Middle frontal gyrus (tissue), 1 donor: ENCODE measurements at regions not wholly inside any gene's neighbourhood (a gene's known extent, or its start where the extent isn't known, plus 50 kb on each side); places are given as distances from the start of the nearest gene placed in this dataset.

Experiments used
- DNase-seq: peaks from one replicate; pipeline ENCODE4 v3.0.0-alpha.2; 2015; ENCODE audit warnings: low spot score; ENCODE audit errors: extremely low spot score

DNA sequence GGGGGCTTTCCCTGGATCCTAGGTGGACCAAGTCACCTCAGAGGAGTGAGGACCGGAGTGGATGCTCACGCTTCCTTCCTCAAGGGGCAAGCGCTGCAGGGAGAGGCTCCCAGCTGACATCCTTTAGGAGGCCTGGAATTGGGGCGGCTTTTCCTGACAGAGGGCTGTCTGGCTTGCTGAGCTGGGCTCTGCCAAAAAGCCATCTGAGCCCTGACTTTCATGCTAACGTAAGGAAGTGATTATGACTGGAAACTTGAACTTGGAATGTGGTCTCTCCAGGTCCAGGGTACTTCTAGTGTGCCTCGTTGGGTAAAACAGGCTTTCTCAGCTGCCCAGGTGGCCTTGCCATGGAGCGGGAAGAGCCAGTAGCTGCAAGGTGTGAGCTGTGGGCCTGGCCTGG, 268.3 kb upstream of the SPRED2 start:
- DNase-seq = no peak

DNA sequence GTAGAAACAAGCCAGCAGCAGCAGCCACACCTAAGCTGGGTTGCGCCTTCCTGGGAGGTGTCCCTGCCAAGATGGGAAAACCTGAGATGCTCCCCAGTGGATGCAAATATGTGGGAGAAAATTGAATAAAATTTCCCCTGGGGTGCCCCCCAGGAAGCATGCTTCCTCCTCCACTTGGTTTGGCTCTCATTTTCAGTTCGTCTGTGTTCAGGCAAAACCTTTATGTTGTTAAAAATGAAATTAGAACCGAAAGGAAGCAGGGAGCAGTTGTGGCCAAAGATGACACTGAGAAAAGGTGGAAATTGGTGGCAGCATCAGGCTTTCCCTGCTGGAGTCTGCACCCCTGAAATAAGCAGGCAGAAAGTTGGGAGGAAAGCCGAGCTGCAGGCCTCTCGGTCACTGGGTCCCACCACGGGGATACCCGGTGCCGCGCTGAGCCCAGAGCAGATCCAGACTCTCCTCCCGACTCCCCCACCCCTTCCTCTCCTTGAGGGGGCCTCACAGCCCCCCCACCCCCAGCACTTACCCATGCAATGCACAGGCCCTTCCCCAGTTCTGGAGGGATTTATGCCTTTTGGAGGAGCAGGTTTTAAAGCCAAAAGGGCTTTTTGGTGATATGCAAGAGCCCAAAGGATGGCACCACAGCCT, 267.7 kb upstream of the SPRED2 start:
- DNase-seq = no peak

DNA sequence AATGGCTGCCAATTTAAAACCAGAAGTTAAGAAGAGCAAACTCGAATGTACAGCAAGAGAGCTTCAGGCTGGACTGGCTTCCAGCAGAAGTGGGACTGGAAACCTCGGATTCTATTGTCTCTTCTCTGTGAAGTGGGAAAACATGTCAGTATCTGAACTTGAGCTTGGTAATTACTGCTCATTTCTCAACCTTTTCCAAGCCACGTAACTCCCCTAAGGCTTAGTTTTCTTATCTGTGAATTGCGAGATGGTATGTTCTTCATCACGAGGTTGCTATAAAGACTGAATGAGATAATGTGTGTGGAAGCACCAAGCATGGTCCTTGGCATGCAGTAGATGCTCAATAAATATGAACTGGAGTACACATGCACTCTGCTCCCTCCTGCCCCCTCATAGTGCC, 259.4 kb upstream of the SPRED2 start:
- DNase-seq = no peak

DNA sequence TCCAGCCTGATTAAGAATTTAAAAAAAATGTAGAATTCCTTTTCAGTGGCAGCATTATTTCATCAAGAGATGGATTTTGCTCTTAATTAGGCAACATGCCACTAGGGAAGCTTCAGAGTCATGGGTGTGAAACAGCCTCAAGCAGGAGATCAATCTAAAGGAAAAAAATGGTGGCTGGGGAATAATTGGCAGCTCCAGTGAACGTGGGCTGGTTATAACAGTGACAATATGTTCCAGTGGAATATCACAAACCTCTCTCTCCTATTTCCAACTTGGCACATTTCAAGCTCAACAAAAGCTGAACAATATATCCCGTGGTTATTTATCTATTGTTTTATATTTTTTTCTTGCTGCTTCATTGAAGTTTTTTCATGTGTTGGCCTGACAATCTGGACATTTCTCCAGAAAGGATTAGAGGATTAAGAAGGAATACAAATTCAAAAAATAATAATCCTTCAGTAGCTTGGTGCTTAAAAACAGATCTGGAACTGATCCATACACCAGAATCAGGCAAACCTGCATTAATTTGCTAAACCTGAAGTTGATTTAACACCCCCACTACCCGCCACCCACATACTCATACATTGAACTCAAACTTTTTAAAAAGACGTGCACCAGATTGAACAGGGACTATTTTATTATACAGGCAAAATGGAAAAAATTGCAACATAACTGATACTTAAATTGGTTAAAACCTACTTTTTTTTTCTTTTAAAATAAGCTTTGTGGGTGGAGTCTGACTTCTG, 255.9 kb upstream of the SPRED2 start:
- DNase-seq = no peak

DNA sequence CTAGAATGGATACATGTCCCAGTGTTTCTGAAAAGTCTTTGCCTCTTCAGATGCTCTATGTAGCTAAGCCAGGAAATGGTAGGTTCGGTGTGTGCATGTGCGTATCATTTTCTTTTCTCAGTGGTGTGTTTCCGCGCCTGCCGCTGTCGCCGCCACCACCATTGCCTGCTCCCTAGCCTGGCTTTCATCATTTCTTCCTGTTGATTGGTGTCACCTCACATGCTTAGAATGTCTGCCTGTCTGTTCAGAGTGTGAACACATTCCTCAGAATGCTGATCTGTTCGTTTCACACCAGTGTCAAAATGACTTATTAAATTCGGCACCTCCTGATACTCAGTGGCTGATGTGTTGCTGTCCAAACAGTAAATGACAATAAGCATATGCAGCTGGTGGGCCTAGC, 255.2 kb upstream of the SPRED2 start:
- DNase-seq = no peak

DNA sequence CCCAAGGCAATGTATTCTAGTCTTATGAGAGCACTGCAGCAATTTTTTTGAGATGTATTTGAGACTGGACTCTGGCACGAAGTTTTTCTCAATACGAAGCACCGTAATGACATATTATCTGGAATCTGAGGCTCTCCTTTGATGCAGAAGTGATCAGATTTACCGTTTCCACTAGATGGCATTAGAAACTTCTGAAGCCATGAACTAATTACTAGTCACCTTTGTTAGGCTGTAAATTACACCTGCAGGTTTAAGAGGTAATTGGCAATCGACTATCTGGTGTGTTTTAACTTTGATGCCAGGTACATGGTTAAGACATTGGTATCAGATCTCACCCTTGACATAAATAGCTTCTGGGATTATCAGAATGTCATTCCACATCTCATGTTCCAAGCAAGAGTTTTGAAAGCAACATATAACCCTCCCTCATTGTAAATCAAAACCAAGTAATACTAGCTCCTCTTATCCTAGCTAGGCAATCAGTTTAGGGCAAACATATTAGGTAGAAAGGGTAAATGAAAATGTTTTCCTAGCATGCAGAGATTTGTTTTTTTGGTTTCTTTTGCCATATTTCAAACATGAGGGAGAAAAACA, 254.6 kb upstream of the SPRED2 start:
- DNase-seq = no peak

DNA sequence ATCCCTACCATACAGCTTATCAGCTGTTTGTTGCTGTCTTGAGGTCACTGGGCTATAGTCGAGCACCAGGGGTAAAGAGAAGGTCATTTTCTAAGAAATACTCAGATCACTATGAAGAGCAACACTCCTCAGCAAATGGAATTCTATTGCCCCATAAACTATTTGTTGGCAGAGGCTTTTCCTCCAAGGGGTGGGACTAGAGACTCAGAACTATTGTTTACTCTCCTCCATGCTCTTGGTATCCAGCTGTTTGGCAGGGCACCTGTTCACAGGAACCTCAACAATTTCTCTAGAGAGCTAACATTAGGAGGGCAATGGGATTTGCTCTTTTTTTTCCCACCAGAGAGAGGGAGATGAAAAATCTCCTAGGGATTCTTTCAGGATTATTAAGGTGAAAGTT, 249.1 kb upstream of the SPRED2 start:
- no peak for DNase-seq

DNA sequence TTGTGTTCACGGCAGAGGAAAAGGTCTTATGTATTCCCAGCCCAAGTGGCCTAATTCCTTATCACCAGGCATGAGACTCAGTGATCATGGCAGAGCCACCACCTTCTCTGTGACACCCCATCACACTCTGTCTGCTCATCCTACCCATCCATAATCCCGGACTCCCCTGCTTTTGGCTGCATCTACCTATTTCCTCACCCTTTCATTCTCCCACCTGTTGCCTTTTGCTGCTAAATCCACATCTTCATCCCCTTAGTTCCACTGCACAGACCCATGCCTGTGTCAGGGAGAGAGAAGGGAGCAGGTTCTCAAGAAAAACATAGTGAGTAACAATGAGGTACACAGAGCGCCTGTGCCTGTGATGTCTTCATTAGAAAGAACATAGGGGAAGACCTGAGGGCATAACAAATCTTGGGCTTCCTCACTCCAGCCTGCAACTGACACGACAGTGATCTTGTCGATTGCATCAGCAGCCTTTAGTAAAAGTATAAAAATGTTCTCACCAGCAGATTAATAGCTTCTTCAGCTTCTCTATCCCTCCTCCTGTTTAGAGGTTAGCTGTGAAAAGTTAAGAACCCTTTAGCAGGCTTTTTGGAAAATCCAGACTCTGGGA, 246.5 kb upstream of the SPRED2 start:
- DNase-seq = no peak

DNA sequence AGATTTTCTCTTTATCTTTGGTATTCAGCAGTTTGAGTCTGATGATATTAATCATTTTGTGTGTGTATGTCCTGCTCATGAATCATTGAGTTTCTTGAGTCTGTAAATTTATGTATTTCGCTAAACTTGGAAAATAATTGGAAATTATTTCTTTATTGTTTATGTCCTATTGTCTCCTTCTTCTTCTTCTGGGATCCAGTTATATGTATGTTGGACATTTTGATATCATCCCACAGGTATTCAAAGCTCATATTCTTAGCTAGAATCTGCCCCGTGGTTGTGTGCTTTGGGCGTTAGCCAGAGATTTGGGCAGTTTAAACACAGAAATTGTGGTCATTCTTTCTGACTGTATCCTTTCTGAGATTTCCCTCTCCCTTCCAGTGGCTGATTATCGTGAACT, 243.0 kb upstream of the SPRED2 start:
- no peak for DNase-seq

DNA sequence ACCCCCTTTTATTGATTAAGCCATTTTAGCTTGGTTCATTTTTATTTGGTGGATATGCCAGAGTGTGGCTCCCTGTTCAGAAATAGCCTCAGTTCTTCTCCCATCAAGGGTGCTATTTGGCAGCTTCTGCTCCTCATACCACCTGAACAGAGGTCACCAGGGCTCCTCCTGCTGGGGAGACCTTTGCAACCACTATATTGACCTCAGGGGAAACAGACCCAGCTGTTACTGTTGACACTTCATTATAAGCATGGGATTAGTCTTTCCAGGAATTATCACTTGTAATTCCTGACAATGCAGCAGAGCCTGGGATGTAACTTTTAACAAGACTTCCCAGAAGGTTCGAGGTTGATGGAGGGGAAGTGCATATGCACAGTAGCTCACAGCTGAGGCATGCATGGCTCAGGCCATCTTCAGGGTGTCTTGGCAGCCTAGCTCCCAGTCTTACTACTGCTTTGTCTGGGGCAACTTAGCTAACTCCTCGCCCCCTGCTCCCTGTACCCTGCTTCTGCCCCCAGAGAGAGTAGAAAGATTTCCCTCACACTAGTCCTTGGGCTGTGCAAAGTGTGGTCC, 239.4 kb upstream of the SPRED2 start:
- no peak for DNase-seq

DNA sequence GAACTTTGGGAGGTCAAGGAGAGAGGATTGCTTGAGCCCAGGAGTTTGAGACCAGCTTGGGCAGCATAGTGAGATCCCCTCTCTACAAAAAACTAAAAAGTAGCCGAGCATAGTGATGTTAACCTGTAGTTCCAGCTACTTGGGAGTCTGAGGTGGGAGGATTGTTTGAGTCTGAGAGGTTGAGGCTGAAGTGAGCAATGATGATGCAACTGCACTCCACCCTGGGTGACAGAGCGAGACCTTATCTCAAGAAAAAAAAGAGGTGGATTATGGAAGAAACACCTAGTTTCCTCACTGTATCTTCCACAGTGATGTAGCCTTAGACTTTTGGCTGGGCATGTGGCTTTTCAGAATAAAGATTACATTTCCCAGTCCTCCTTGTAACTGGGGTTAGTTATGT, 237.2 kb upstream of the SPRED2 start:
- DNase-seq = no peak

DNA sequence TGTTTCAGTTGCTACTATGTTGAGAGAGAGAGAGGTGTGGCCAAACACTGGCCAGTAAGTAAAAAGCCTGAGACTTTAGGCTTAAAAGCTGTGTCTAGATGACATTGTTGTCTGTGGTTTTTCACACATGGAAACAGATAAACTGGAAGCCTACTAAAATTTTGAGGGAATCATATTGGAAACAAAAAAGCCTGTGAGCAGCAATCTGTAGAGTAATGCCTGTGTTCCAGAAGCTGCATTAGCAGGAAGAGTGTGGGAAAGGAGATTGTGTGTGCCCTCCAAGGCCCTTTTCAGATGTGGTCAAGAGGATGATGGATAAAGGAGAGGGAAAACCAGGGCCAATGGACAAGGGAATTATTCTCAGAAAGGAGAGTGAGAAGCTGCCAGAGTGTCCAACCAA, 236.3 kb upstream of the SPRED2 start:
- no peak for DNase-seq

DNA sequence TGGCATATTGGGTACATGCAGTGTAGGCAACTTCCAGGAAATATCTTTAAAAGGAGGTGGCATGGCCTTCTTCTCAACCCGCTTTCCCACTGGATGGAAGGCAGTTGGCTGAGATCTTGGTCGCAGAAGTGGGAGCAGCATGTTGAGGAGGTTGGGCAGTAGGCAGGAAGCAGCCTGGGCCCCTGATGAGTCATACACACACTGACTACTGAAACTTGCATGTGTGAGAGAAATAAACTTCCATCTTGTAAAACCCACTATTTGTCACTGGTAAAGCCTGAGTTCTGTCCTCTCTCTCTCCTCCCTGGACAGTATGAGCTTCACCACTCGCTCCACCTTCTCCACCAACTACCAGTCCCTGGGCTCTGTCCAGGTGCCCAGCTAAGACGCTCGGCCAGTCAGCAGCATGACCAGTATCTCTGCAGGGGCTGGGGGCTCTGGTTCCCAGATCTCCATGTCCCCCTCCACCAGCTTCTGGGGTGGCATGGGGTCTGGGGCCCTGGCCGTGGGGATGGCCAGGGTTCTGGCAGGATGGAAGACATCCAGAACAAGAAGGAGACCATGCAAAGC, 233.8 kb upstream of the SPRED2 start:
- no peak for DNase-seq

DNA sequence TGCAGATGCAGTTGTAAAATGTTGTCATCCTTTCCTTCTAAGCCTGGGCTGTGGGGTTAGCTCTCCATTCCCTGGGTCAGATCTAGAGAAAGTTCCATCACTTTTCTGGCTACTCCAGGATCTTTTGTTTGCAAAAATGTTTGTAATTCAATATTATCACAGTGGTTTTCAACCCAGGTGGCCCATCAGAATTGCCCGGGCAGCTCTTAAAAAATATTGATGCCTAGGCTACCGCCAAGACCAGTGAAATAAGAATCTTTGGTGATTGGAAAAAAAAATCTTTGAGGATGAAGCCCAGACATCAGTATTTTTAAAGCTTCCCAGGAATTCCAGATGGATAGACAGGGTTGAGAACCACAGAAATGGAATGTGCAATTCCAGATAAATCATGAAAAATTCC, 232.5 kb upstream of the SPRED2 start:
- no peak for DNase-seq

DNA sequence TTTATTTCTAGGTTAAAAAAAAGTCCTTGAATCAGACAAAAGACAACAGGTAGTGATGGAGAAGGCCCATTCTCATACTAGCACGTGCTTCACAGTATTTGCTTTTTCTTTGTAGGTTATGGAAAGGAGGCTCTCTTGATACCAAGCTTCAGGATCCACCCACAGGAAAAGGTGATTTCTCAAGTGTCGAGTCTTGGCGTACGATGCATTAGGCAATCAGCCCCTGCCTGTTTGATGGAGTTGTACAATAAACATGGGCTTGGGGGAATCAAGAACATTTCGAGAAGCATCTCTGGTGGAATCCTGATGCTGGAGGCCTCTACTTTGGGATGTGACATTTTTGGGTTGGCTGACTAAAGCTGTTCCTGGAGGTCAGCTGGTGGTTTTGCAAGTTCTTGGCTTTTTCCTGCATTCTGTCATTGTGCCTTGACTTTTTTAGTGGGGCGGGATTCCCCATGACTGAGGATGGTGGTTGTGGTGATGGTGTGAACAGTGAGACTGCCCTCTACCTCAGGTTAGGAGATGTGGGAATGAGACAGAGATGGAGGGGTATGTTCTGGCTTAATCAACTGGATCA, 231.5 kb upstream of the SPRED2 start:
- no peak for DNase-seq

DNA sequence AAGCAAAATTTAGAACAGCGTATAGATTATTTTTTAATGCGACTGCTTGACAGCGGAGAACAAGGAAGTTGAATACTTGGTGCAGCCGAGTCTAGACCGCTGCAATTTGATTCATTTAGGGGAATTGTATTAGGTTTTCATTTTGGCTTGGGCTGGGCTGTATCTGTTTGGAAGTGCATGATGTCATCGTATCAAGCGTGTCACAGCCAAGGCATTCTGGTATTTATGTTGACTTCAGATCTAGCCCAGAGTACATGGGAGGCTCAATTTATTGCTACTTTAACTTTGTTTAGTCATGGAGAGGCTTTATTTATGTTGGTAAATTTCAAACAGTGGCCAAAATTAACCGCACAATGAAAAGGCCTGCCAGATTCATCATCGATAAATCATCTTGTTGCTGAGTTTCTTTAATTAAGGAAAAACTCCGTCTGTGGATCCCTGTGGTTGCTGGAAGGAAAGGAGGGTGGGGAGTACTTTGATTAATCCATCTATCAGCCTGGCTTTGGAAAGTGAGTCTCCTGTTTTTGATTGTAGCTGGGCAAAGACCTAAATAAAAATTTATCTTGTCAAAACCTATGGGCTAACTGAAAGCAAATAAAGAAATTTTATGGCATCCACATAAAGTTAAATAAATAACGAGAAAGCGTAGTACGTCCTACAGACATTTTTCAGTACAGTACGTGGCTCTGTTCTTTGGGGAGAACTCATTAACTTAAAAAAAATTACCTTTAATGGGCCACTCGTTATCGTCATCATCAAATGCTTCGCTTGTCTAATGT, 230.4 kb upstream of the SPRED2 start:
- DNase-seq = no peak

DNA sequence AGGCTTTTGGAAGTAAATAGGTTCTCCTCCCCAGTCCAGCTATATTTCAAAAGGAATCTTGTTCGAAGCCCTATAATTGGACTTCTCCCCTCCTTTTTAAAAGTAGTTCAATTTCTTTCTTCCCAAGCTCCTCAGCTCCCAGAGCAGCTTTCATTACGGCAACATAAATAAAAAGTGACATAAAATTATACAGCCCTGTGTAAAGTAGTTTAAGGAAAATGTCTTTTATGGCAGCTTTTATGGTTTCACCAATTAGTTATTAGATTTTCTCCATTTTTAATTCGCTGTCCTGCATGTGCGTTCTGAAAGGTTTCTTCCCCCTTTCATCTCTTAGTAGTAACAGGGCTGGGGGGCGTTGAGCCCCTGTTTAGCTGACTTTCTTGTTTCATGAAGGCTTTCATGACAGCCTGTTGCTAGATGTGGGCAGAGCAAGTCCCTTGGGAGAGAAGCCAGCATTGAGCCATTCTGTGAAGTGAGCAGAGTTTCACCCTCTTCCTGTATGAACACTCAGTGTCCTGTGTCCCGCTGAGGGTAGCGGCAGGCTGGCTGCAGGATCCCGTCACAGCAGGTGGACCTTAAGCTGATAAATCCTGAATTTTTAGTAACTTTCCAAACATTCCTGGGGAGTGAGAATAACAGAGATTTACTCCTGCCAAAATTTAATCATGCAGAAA, 229.7 kb upstream of the SPRED2 start:
- no peak for DNase-seq

DNA sequence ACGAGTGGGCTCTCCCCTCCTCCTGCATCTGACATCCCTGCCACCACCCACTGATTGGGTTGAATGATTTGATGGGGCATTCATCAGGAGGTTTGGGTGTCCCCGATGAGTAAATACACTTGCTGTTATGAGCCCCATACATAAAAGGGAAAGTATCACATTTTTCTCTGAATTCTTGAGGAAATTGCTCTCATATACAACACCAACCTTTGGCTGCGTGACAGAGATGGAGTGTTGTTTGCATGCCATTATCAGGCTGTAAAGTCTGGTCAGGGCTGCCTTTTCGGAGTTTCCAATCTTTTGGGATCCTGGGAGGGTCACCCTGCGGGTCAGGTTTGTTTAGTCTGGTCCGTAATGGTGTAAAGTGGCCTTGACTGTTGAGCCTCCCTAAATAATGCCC, 227.9 kb upstream of the SPRED2 start:
- no peak for DNase-seq

DNA sequence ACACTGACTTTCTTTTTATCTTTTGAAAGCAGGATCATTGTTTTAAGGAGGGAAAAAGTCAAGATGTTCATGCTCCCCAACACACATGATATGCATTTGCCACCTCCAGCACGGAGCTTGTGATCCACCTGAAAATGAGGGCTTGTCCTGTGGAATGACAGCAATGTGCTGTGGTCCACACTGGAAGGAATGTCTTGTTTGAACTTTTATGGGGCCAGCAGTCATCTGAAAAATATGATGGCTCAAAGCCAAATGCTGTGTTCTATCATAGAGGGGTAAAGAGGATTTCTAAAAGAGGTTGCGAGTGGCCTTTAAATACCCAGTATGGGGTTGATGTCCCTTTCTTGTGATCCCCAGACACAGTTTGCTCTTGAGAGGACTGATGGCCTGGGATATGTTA, 226.5 kb upstream of the SPRED2 start:
- no peak for DNase-seq

DNA sequence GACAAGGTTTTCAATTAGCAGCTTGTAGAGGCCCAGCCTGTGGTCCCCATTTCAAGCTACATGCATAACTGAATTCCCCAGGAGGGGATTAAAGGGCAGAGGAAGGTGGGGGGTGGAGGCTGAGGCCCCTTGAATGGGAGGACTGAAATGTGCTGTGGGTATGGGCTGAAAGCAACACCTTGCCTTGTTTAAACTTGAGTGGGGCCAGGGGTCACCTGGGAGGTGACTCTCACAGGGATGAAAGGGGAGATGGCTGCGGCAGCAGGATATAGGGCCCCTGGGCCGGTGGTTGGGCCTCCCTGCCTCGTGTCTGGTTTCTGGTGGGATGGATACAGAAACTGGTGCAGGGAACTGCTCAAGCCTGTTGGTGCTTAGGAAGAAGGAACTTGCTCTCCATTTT, 225.9 kb upstream of the SPRED2 start:
- no peak for DNase-seq
